ENCODE measurements at regions not wholly inside any gene's neighbourhood (a gene's known extent, or its start where the extent isn't known, plus 50 kb on each side); places are given as distances from the start of the nearest gene placed in this dataset.

DNA sequence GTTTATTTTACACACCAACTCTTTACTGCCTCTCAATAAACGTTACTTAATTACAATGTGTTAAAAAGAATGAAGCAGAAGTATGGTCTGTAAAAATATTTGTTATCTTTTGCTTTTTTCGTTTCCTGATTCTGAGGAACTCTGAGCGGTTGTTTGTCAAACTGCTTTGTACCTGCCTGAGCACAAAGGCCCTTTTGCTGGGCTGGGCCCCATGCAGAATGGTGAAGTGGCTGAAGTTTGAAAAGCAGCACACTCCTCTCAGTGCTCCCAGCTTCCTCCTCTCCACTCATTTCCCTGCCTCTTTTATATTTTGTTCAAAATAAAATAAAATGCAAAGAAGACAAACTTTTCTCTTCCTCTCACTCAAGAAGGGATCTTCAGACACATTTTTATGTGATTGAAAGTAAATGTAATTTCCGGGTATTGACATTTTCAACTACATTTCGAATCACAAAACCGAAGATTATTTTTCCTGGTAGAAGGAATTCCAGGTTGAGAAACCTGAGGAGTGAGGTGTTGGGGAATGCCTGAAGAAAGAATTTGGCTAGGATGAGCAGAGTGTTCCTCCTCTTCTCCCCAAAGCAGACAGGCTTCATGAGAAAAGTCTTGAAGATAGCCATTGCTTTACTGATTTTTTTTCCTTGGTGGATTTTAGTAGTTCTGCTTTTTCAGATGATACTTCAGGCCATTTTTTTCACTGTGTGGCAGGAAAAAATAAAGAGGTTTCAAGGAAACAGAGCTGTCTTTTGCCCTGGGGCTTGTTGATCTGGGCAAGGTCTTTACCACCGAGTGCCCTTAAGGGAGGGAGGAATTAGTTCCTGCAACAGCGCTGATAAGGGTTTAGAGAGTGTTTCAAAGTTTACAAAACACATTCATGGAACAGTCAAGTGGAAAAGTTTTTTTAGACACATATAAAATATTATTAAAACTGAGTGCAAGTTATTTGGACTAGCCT lies 229.8 kb downstream of the NFKBIZ start:
- BruUV-seq (replicated peaks), result no TSS peak
- Histone ChIP-seq H3K27me3 (replicated peaks; ENCODE audit: insufficient read depth, low read depth, low read length, poor library complexity) (no peaks in the 10 kb centered on the region), H3K27ac (ENCODE audit: low read depth, low read length, poor library complexity, severe bottlenecking) (no peak overlapping the region), H3K36me3 (ENCODE audit: insufficient read depth, low read length, poor library complexity, severe bottlenecking) (no peaks in the 10 kb centered on the region), H3K4me1 (ENCODE audit: insufficient read depth, low read length, poor library complexity, severe bottlenecking) (peaks cover 36% of the 10 kb centered on the region), H3K4me3 (ENCODE audit: low read depth, low read length, poor library complexity, severe bottlenecking) (no peak overlapping the region), H3K9me3 (ENCODE audit: low read depth, low read length, poor library complexity, severe bottlenecking) (no peaks in the 10 kb centered on the region)
- DNase-seq (ENCODE audit: low spot score), result no peak
- ChIA-PET POLR2A (ENCODE audit: low non-redundant PET) (no interaction called here), CTCF (no interaction called here)
- intact Hi-C loops (cut with micrococcal nuclease; ENCODE audit: unreplicated experiment), result no loop called here
- no peak for TF ChIP-seq EZH2 (IDR thresholded peaks at IDR 0.05; ENCODE audit: borderline replicate concordance, low read depth, low read length, poor library complexity, severe bottlenecking)
- TF ChIP-seq, protein P1, sequence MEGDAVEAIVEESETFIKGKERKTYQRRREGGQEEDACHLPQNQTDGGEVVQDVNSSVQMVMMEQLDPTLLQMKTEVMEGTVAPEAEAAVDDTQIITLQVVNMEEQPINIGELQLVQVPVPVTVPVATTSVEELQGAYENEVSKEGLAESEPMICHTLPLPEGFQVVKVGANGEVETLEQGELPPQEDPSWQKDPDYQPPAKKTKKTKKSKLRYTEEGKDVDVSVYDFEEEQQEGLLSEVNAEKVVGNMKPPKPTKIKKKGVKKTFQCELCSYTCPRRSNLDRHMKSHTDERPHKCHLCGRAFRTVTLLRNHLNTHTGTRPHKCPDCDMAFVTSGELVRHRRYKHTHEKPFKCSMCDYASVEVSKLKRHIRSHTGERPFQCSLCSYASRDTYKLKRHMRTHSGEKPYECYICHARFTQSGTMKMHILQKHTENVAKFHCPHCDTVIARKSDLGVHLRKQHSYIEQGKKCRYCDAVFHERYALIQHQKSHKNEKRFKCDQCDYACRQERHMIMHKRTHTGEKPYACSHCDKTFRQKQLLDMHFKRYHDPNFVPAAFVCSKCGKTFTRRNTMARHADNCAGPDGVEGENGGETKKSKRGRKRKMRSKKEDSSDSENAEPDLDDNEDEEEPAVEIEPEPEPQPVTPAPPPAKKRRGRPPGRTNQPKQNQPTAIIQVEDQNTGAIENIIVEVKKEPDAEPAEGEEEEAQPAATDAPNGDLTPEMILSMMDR (conservative IDR thresholded peaks at IDR 0.05; ENCODE audit: low read depth, low read length), result no peak

DNA sequence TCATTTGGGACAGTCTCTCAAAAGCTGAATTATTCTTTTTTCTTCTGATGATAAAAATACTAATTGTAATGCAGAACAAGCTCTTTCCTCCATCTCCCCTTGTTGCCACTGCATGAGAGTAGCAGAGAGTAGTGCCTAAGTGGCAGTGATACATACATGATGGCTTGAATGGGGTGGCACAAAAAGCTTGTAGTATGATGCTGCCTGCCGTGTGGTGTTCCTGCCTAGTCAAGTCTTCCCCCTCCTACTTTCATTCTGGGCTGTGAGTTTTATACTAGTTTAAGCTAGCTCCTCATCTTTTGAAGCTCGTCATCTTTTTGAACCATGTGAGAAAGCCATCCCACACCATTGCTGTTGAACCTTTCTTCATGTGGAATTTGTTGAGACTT lies 230.5 kb downstream of the NFKBIZ start:
- no peak for TF ChIP-seq EZH2 (IDR thresholded peaks at IDR 0.05; ENCODE audit: borderline replicate concordance, low read depth, low read length, poor library complexity, severe bottlenecking)
- TF ChIP-seq, protein P1 (conservative IDR thresholded peaks at IDR 0.05; ENCODE audit: low read depth, low read length), result no peak
- Histone ChIP-seq H3K4me1 (ENCODE audit: insufficient read depth, low read length, poor library complexity, severe bottlenecking) (peaks cover 43% of the 10 kb centered on the region), H3K4me3 (ENCODE audit: low read depth, low read length, poor library complexity, severe bottlenecking) (no peak overlapping the region), H3K9me3 (ENCODE audit: low read depth, low read length, poor library complexity, severe bottlenecking) (no peaks in the 10 kb centered on the region), H3K27me3 (replicated peaks; ENCODE audit: insufficient read depth, low read depth, low read length, poor library complexity) (no peaks in the 10 kb centered on the region), H3K36me3 (ENCODE audit: insufficient read depth, low read length, poor library complexity, severe bottlenecking) (no peaks in the 10 kb centered on the region), H3K27ac (ENCODE audit: low read depth, low read length, poor library complexity, severe bottlenecking) (no peak overlapping the region)
- intact Hi-C loops (cut with micrococcal nuclease; ENCODE audit: unreplicated experiment), result loop anchor here (5.0 to 10.0 kb wide), 2 partner anchors 102 to 265 kb away; no protein-coding TSS in a partner anchor
- ChIA-PET POLR2A (ENCODE audit: low non-redundant PET) (no interaction called here), CTCF (no interaction called here)
- no peak for DNase-seq (ENCODE audit: low spot score)
- no TSS peak for BruUV-seq (replicated peaks)

DNA sequence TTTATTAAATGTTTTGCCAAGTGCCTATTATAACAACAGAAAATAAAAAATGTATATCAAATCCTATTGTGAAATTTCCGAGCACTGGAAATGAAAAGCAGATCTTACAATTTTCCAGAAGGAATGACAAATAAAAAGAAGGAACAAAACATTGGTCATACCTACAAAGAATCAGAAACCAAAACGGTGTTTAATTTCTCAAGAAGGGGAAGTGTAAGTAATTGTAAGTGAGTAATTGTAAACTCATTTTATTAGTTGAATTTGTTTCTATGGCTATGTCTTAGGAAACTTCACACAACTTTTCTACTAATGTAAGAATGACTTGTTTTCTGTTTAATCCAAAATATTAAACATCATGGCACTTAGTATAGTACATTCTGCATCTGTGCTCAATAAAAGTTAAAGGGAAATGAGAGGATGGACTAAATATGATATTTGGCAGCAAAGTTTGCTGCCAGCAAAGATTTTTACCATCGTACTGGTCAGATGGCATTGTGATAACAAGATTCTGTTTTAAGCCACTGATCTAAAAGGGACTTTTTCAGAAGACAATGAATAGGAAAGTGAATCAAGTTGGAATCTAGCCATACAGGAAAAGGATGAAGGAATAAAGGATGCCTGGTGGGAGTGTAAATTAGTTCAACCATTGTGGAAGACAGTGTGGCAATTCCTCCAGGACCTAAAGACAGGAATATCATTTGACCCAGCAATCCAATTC lies 232.4 kb downstream of the NFKBIZ start:
- Histone ChIP-seq H3K36me3 (ENCODE audit: insufficient read depth, low read length, poor library complexity, severe bottlenecking) (no peaks in the 10 kb centered on the region), H3K4me1 (ENCODE audit: insufficient read depth, low read length, poor library complexity, severe bottlenecking) (peaks cover 56% of the 10 kb centered on the region), H3K9me3 (ENCODE audit: low read depth, low read length, poor library complexity, severe bottlenecking) (no peaks in the 10 kb centered on the region), H3K27me3 (replicated peaks; ENCODE audit: insufficient read depth, low read depth, low read length, poor library complexity) (no peaks in the 10 kb centered on the region), H3K4me3 (ENCODE audit: low read depth, low read length, poor library complexity, severe bottlenecking) (no peak overlapping the region), H3K27ac (ENCODE audit: low read depth, low read length, poor library complexity, severe bottlenecking) (peak overlapping the region; percentile 48)
- CTCF ChIA-PET, result no interaction called here
- TSS peak; percentile 82 for BruUV-seq (replicated peaks)
- DNase-seq (ENCODE audit: low spot score), result peak; percentile 88
- no peak for TF ChIP-seq EZH2 (IDR thresholded peaks at IDR 0.05; ENCODE audit: borderline replicate concordance, low read depth, low read length, poor library complexity, severe bottlenecking)
- TF ChIP-seq, protein P1 (conservative IDR thresholded peaks at IDR 0.05; ENCODE audit: low read depth, low read length), result no peak
- intact Hi-C loops (cut with micrococcal nuclease; ENCODE audit: unreplicated experiment), result loop anchor here (5.0 to 10.0 kb wide), 2 partner anchors 101 to 267 kb away; no protein-coding TSS in a partner anchor
- POLR2A ChIA-PET (ENCODE audit: low non-redundant PET), result no interaction called here

All from A673 (cell line).